Hepatic stellate cell (primary cell): ENCODE measurements at regions not wholly inside any gene's neighbourhood (a gene's known extent, or its start where the extent isn't known, plus 50 kb on each side); places are given as distances from the start of the nearest gene placed in this dataset.

ENCODE experiments used
- DNase-seq: peaks from one replicate; pipeline ENCODE4 v3.0.0; 2011; ENCODE audit warnings: low spot score

DNA sequence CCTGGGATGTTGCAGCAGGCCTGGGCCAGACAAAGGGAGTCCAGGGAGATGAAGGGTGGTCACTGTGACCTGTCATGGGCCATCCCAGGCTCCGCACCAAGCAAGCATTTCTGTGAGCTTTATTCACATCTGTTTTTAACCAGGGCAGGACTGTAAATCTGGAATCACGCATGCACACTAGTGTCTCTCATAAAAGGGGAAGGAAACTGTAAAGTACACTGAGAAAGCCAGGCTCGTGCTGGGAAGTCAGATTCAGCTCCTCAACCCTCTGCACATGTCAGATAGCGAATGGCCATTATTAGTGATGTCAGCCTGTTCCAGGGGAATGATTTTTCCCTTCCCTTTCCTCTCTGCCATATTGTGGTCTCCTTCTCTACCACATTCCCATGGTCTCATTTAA lies 818.6 kb upstream of the RAB6C start:
- DNase-seq: no peak

DNA sequence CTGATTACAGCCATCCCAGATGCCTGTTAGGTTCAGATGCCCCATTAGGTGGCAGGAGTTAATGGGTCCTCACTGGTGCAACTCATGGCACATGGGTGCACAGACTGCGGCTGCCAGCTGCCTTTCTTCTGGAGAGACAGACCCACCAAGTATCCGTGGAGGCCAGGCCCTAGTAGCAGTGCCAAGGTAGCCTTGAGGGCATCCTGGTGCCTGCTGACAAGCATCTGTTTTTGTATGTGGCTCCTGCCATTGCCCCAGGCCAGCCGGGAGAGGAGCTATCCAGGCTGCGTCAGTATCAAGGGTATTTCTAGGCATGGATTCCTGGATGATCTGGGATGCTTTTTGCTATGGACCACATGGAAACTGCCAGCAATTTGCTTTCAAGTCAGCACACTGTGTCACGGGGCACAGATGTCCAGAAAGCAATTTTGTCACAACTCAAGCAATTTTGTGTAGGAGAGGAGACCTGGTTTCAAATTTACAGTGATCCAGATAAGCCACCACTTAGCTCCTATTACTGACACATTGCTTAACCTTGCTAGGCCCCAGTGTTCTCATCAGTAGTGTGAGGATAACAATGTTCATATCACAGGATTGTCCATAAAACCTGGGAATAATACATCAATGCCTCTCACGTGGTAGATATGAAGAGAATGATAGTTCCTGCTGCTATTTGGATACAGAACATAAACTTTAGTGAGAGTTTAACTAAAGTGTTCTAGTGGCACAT lies 815.1 kb upstream of the RAB6C start:
- no peak for DNase-seq

DNA sequence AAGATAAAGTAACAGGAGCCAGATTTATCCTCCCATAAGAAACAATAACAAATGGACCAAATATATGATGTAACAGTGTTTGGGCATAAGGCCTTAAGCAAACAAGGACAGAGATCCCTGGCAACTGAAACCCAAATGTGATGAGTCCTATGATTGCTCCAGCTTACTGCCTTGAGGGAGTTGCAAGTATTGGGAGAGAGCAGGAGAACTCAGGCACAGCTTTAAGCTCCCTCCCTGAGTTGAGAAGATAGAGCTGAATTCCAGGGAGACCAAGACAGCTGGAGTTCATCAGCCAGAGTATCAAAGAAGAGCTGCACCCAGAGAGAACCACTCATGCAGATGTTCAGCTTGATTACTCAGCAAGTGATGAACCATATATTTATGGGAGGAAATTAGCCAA lies 814.5 kb upstream of the RAB6C start:
- DNase-seq: no peak

DNA sequence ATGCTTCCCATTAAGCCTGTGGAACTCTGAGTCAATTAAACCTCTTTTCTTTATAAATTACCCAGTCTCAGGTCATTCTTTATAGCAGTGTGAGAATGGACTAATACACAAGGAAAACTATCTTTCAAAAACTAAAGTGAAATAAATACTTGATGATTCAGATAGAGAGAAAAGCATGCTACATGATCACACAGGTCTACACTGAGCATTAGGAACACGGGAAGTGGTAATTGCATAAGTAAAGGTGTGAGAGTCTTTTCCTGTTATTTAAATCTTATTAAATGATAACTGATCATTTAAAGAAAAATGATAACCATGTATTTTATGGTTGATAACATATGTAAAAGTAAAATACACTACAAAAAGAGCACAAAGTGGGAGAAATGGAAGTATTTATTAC lies 812.0 kb upstream of the RAB6C start:
- no peak for DNase-seq

DNA sequence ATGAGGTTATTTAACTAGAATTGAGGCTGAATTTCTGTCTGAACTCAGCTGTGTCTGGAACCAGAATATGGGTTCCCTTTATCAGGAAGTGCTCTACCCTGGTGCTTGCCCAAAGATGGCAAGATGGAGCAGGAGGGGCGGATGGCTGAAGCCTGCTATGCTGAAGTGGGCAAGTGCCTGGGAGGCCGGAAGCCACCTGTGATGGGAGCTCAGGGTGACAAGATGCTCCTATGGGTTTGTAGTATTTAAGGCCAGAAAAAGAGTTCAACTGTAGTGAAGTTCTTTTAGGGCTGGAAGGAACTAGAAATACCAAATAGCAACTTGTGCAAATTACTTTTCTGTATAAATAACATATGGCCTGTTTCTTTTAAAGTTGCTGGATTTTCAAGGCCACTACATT lies 808.9 kb upstream of the RAB6C start:
- DNase-seq: no peak

DNA sequence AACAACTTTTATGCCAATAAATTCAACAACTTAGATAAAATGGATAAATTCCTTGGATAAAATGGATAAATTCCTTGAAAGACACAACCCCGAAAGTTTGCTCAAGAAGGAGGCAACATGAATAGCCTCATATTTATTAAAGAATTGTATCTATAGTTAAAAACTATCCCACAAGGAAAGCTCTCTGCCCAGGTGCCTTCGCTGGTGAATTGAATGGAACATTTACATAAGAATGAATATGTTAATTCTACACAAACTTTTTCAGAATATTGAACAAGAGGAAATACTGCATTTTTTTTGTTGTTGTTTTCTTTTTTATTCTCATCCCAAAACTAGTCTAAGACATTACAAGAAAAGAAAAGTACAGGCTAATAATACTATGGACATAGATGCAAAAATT lies 805.3 kb upstream of the RAB6C start:
- no peak for DNase-seq

DNA sequence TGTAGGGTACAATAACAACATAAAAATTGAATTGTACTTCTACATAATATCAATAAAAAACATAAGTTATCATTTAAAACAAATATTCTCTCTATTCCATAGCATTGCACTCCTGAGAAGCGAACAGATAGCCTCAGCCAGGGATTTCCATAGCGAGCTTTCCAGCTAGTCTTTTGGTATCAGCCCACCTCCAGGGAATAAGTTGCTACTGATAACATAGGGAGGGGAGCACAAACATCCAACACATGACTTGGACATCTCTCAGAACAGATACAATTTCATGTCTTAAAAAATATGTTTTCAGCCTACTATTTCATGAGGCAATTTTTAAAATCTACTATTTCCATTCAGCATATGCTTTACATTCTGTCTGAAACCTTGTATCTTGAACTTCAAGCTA lies 804.4 kb upstream of the RAB6C start:
- no peak for DNase-seq

DNA sequence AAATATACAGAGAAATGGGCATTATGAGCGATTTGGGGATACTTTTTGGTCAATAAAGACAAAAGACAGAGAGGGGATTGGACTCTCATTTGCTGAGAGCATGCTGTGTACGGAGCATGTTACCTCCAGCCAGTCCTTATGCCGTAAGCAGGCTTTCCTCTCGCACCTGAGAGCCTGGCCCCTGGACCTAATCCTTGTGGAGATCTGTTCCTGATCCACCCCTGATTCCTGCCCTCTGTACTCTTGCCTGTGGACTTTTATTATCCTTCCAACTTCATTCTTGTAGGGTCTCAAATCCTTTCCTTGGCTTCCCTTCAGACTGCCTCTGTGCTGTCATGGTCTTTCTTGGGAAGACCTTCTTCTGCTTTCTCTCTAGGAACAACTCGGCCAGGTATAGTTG lies 803.1 kb upstream of the RAB6C start:
- DNase-seq: no peak

DNA sequence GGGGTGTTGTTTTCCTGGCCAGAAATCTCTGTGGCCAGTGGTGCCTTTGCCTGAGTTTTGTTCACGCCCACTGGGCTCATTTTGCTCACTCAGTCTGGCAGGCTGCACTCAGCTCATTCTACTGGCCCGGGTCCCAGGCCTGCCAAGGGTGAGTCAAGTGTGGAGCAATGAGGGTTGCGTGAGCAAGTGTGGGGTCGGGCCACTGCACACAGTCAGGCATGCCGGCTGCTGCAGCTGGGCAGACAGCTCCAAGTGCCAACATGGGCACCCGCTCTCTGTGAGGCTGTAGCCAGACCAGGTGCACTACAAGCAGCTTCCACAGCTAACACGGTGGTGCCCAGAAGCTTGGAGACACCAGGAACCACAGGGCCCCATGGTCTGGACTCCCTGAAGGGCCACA lies 801.1 kb upstream of the RAB6C start:
- DNase-seq: no peak

DNA sequence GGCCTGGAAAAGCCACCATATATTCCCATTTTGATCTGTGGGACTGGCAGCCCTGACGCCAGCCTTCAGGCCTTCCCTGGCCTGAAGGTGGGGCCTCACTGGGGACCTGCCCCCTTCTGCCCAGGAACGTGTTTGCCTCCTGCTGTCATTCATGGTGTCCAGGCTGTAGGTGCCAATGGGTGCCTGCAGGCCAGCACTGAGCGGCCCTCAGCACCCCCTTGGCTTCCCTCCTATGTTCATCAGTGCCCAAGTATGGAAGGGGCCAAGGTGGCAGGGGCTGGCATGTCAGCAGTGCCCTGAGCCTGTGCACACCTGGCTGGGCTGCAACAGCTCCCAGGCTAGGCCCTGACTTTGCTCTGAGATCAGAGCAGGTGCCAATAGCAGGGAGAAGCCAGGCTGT lies 800.3 kb upstream of the RAB6C start:
- DNase-seq: no peak

DNA sequence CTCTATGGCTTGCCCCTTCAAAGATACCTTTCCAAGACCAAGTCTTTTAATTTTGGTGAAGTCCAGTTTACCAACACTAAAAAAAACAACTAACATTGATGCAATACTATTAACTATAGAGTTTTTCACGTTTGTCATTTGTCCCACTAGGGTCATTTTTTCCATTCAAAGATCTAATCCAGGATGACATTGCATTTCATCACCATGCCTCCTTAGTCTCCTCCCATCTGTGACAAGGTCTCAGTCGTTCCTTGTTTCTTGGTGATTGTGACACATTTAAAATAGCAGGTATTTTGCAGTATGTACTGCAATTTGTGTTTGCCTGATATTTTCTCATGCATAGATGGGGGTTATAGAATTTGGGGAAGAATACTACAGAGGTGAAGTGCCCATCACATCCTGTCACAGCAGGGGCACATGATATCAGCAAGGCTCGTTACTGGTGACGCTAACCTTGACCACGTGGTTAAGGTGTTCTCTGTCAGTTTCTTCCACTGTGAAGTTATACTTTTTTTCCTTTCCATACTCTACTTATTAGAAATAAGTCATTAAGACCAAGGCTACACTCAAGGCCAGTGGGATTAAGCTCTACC lies 799.2 kb upstream of the RAB6C start:
- no peak for DNase-seq

DNA sequence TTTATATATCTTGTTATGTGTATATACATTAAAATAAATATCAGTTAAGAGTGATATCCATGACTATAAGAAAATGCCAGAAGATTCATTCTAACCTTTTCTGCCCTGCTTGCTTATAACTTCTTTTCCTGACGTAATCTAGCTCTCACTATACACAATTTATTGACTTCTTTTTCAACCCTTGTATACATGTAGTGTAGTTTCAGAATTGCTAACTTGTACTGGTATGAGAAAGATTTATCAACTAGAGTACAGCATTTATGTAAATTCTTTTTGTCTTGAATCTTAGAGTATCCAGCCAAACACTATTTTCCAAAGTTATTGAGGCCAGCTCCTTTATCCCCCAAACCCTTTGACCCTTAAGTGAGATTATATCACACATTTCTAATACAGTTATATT lies 798.0 kb upstream of the RAB6C start:
- no peak for DNase-seq

DNA sequence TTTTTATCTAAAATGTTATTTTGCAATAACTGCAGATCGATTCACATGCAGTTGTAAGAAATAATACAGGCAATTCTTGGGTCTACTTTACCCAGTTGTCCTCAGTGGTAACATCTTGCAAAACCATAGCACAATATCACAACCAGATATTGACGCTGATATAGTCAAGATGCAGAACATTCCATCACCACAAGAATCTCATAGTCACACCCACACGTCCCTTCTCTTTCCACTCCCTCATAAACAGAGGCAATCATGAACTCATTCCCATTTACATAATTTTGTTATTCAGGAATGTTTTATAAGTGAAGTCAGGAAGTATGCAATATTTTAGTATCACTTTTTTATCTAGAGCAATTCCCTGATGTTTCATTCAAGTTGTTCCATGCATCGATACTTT lies 797.5 kb upstream of the RAB6C start:
- no peak for DNase-seq

DNA sequence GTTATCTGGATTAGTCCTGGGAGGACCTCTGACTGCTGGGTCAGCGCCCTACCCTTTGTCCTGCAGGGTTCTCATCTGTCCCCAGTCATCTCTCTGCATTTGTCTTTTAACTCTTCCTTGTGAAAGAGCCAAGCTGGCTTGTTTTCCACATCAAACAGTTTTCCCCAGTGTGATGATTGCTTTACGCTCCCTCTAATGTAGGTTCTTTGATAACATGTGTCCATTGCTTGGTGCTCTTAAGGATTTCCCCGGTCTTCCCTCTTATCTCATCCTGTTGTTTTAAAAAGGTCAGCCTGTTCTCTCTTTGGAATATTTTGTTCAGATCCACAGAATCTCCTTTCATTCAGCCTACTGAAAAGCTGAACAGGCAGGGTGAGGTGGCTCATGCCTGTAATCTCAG lies 792.1 kb upstream of the RAB6C start:
- DNase-seq: no peak

DNA sequence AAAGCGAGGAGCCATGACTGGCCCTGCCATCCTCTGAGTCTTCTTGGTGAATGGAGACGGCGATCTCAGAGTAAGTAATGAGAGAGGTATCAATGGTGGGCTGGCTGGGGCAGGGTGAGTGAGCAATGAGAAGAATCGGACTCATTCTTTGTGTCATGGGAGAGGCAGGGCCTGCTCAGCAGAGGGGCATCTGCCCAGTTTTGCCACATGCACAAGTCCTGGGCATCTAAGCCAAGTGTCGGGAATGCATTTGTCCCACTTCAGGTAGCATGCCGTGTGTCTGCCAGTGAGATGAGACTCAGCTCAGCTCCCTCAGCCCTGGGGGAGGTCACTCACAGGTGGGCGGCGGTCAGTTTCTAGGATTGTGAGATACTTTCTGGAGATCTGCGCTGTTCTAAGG lies 791.0 kb upstream of the RAB6C start:
- no peak for DNase-seq

DNA sequence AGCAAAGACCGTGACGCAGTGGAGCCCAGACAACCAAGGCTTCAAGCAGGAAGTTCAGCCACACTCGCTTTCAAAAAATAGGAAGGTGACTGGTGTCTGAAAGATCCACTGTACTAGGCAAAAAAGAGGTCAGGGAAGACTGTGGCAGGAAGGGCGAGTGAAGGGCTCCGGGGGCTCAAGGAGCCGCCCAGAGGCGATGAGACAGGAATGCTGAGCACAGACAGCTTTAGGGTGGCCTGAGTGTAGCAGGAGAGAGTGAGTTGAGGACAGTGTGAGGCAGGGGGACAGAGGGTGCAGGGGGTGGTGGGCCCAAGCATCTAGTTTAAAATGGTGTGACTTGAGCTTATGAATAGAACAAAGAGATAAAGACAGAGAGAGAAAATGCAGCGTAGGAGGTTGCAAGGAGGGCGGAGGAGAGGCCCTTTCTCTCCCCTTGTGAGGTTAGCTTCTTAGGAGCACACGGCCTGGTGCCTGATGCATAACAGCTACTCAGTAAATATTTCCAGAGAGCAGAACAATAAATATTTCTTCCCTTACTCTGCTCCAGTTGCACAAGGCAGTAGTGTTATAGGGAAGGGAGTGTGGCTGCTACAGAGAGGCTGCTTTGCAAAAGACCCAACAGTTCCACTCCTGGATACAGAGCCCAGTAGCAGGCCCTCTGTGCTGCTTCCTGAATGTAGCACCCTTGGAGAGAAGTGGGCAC lies 789.7 kb upstream of the RAB6C start:
- no peak for DNase-seq

DNA sequence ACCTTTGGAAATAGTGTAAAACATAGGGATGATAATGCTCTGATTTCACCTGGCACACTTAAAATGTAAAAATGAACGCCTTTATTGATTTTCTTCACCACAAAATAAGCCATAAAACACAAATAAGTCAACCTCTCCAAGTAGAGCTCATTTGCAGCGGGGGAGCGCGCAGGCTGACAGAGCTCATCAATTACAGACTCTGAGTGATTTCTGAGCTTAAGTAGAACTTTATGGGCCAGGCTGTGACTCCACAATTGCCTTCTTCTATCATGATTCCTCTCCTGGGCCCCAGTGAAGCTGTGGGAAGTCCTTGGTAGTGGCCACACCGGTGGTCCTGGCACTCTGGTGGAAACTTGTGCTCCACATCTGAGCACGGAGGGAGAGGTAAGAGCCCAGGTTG lies 789.0 kb upstream of the RAB6C start:
- DNase-seq: no peak

DNA sequence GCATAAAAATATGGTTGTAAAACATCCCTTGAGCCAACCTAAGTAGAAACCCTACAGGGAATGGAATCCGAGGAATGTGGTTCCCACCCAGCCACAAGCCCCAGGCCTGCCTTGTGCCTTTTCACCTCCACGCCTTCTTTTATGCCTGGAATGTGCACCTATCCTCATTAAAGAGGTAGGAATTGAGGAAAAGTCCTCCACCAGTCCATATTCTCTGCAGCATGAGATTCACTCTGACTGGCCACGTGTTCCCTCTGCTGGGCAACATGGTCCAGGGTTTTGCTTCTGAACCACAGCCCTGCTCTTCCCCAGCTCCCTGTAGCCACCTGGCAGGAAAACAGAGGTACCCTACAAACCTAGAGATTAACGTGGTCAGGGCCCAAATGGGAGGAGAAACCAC lies 787.9 kb upstream of the RAB6C start:
- DNase-seq: no peak

DNA sequence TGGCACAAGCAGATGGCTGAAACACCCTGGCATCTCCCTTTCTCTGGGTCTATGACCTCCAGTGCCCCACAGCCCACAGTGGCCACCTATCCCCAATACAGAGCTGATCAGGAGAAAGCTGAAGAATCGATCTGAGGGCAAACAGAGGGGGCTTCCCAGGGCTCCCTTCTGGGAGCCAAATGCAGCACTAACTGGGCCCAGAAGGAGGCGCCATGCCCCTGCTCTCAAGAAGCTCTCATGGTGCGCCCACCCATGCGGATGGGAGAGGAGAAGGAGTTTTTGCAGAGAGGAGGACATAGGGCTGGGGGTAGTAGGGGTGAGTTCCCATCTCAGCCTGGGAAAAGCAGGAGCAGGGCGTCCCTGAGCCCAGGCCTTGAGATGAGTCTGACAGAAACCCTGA lies 787.3 kb upstream of the RAB6C start:
- no peak for DNase-seq

DNA sequence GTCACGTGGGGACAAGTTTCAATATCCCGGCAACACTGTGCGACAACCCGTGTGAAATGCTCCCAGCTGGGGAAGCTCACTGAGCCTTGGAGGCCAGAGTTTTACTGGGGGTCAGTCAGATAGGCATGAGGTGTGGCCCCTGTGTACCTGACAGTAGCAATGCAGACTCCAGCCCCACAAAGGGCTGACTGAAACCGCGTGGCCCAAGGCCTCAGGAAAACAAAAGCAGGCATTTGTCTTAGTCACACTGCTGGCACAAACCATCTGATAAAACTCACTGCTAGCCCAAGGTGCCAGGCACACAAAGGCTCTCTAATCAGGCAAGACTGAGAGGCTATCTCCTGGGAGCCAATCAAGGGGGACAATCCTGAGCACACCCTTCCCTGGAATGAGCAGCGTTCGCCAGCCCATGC lies 786.6 kb upstream of the RAB6C start:
- DNase-seq: no peak

DNA sequence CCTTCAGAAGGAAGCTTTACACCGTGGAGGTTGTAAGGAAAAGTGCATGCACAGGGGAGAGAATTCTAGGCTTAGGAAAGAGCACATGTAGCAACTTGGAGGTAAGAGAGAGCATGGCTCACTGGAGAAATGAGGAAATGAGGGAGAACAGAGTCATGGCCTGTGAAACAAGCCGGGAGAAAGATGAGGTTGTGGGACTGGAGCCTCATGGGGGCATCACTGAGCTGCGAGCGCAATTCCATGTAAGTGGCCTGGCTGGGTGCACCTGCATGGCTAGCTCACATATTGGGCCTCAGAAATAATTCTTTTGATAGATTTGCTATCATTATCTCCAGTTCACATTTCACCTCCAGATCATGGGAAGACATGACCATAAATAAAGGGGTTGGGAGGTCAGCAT lies 785.5 kb upstream of the RAB6C start:
- DNase-seq: no peak

DNA sequence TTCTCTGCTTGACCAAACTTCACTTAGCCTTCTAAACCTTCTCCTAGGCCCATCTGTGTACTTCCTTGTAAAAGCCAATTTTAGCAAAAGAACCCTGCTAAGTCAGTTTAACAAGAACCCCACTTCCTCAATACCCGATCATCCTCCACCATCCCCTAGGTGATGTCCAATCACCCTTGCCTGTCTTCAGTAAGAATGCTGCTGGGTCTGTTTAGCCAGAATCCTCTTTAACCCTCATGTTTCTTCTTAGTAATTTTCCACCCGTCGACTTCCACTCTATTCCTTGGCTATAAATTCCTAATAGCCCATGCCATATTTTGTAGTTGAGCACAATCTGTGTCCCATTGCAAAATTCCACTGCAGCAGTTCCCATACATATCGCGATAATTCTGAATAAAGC lies 780.0 kb upstream of the RAB6C start:
- no peak for DNase-seq

DNA sequence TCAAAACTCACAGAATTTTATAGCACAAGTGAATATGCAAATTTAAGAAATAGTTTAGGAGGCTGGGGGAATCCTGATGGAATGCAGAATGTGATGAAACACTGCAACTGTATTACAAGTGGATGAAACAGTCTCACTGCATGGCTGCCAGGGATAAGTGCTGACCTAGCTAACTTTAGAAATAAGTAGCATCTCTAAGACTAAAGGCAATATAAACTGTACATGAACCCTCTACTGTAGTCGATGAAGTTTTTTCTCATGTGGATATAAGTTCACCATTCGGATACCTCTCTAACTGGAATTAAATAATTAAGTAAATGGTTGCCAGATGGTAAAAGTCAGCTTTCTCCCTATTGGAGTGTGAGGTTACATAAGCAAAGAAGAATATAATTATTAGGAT lies 777.8 kb upstream of the RAB6C start:
- no peak for DNase-seq

DNA sequence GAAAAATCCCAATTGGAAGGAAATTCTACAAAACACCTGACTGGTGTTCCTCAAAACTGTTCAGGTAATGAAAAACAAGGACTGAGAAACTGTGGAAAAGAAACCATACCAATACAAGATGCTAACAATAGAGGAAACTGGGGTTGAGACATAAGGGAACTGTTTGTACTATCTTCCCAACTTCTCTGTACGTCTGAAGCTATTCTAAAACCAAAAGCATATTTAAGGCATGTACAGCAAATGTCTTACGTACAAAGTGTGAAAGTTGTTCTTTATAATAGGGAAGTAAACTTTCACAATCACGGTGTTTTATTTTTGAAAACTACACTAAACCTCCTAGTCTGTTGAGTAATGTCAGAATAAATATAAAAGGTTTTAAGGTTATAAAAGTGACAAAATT lies 776.1 kb upstream of the RAB6C start:
- no peak for DNase-seq
